ENCODE measurements at regions not wholly inside any gene's neighbourhood (a gene's known extent, or its start where the extent isn't known, plus 50 kb on each side); places are given as distances from the start of the nearest gene placed in this dataset.

- intact Hi-C loops (cut with DNase I): no loop called here
- peak in 1 of 5 donors; percentile 26 for DNase-seq
- ATAC-seq: peak in 3 of 4 donors; percentile 49 to 78 (median 64)
- TF ChIP-seq POLR2A (IDR thresholded peaks at IDR 0.05) (no peak), CTCF (IDR thresholded peaks at IDR 0.05) (no peak)
- no peak overlapping the region for H3K4me3 ChIP-seq
- H3K27me3 ChIP-seq: no peaks in the 10 kb centered on the region
- no peak overlapping the region for H3K27ac ChIP-seq
- peaks cover 0 to 6% (median 0%) of the 10 kb centered on the region in 12 donors for H3K4me1 ChIP-seq
- peaks cover 0 to 10% (median 0%) of the 10 kb centered on the region in 12 donors for H3K9me3 ChIP-seq
- no peaks in the 10 kb centered on the region for H3K36me3 ChIP-seq
- WGBS, 4 donors: 71 to 91% (median 84%) methylated on average over 2 of the region's 2 CpGs
Measured at GRCh38 chr21:15327637-15328265, 263.0 kb upstream of the NRIP1 start.

GRCh38 chr21:15329191-15329590 lies 264.4 kb upstream of the NRIP1 start:
- DNase-seq (no peak), ATAC-seq (no peak)
- WGBS, 4 donors: 67 to 77% (median 71%) methylated on average over 2 of the region's 2 CpGs
- intact Hi-C loops (cut with DNase I): no loop called here
- TF ChIP-seq CTCF (IDR thresholded peaks at IDR 0.05): no peak
- TF ChIP-seq POLR2A (IDR thresholded peaks at IDR 0.05): no peak
- H3K4me3 ChIP-seq: no peak overlapping the region
- H3K4me1 ChIP-seq: peaks cover 0 to 6% (median 0%) of the 10 kb centered on the region in 12 donors
- no peaks in the 10 kb centered on the region for H3K27me3 ChIP-seq
- peaks cover 0 to 10% (median 0%) of the 10 kb centered on the region in 12 donors for H3K9me3 ChIP-seq
- H3K27ac ChIP-seq: no peak overlapping the region
- no peaks in the 10 kb centered on the region for H3K36me3 ChIP-seq

GRCh38 chr21:15330872-15331271 lies 266.1 kb upstream of the NRIP1 start:
- ATAC-seq: no peak
- peaks cover 0 to 6% (median 0%) of the 10 kb centered on the region in 12 donors for H3K4me1 ChIP-seq
- peaks cover 0 to 10% (median 0%) of the 10 kb centered on the region in 12 donors for H3K9me3 ChIP-seq
- H3K36me3 ChIP-seq: no peaks in the 10 kb centered on the region
- intact Hi-C loops (cut with DNase I): no loop called here
- H3K27me3 ChIP-seq: no peaks in the 10 kb centered on the region
- TF ChIP-seq POLR2A (IDR thresholded peaks at IDR 0.05) (no peak), CTCF (IDR thresholded peaks at IDR 0.05) (no peak)
- H3K4me3 ChIP-seq: no peak overlapping the region
- no peak for DNase-seq
- no peak overlapping the region for H3K27ac ChIP-seq

GRCh38 chr21:15332572-15332971 lies 267.8 kb upstream of the NRIP1 start:
- H3K4me3 ChIP-seq: no peak overlapping the region
- peaks cover 0 to 10% (median 0%) of the 10 kb centered on the region in 12 donors for H3K9me3 ChIP-seq
- H3K27ac ChIP-seq: no peak overlapping the region
- WGBS, 4 donors: 91 to 98% (median 95%) methylated on average over 1 of the region's 1 CpG
- TF ChIP-seq POLR2A (IDR thresholded peaks at IDR 0.05) (no peak), CTCF (IDR thresholded peaks at IDR 0.05) (no peak)
- H3K36me3 ChIP-seq: no peaks in the 10 kb centered on the region
- peaks cover 0 to 5% (median 0%) of the 10 kb centered on the region in 12 donors for H3K4me1 ChIP-seq
- no peak for ATAC-seq
- intact Hi-C loops (cut with DNase I): loop anchor here in 1 of 10 donors (2.0 kb wide), 1 partner anchor 54 kb away; no protein-coding TSS in a partner anchor
- no peaks in the 10 kb centered on the region for H3K27me3 ChIP-seq
- DNase-seq: no peak

All from heart left ventricle (tissue), 16 donors.